ENCODE measurements at regions not wholly inside any gene's neighbourhood (a gene's known extent, or its start where the extent isn't known, plus 50 kb on each side); places are given as distances from the start of the nearest gene placed in this dataset.

GRCh38 chr16:49056546-49056945, 225.1 kb downstream of the CBLN1 start:
- no peaks in the 10 kb centered on the region for H3K36me3 ChIP-seq (replicated peaks in 1 of 2; ENCODE audit: control extremely low read depth in 1 of 2, control insufficient read depth in 1 of 2, extremely low read depth in 1 of 2, insufficient read depth in 2 of 2, low read length in 1 of 2)
- Mint-ChIP-seq H3K9me3 (ENCODE audit: insufficient read depth) (no peaks in the 10 kb centered on the region), H3K4me3 (no peak overlapping the region), H3K4me1 (peaks cover 2% of the 10 kb centered on the region), H3K27ac (no peak overlapping the region), H3K27me3 (no peaks in the 10 kb centered on the region)
- CTCF ChIA-PET = no interaction called here
- no peak overlapping the region for H3K4me3 ChIP-seq (ENCODE audit: control extremely low read depth in 1 of 5, extremely low read depth in 1 of 5, insufficient read depth in 1 of 5, low read depth in 2 of 5, low read length in 4 of 5)
- no peak overlapping the region for H3K9ac ChIP-seq (ENCODE audit: low read length)
- no peak for TF ChIP-seq EZH2 (IDR thresholded peaks at IDR 0.05; ENCODE audit: borderline replicate concordance, insufficient read depth, low read depth, low read length, poor library complexity, severe bottlenecking)
- no peak for TF ChIP-seq CTCF (IDR thresholded peaks at IDR 0.05)
- 71% methylated on average over 4 of the region's 5 CpGs for WGBS (ENCODE audit: insufficient coverage)
- H2AFZ ChIP-seq (ENCODE audit: insufficient read depth, low read depth, low read length, poor library complexity, severe bottlenecking) = no peak overlapping the region
- H3K9me3 ChIP-seq (ENCODE audit: control extremely low read depth in 1 of 3, control insufficient read depth in 2 of 3, insufficient read depth in 1 of 3, low read length in 2 of 3) = peaks cover 0 to 5% (median 0%) of the 10 kb centered on the region in 3 donors
- POLR2A ChIA-PET = no interaction called here
- ATAC-seq (ENCODE audit: low read depth) (no peak), DNase-seq (no peak)
- H3K27me3 ChIP-seq (replicated peaks in 1 of 4; ENCODE audit: control extremely low read depth in 1 of 4, control insufficient read depth in 3 of 4, insufficient read depth in 4 of 4, low read length in 3 of 4) = no peaks in the 10 kb centered on the region
- H3K27ac ChIP-seq (ENCODE audit: low read length in 2 of 2) = no peak overlapping the region
- no peak overlapping the region for H3K4me2 ChIP-seq (replicated peaks; ENCODE audit: low read depth, low read length, poor library complexity, severe bottlenecking)
- no peaks in the 10 kb centered on the region for H4K20me1 ChIP-seq (ENCODE audit: control insufficient read depth, insufficient read depth, low read length, poor library complexity, severe bottlenecking)
- H3K79me2 ChIP-seq (ENCODE audit: control insufficient read depth, insufficient read depth, low read length) = no peaks in the 10 kb centered on the region
- intact Hi-C loops (cut with micrococcal nuclease) = no loop called here
- H3K4me1 ChIP-seq (ENCODE audit: control insufficient read depth in 2 of 2, insufficient read depth in 2 of 2, low read length in 2 of 2) = no peaks in the 10 kb centered on the region

- Histone ChIP-seq H2AFZ (ENCODE audit: insufficient read depth, low read depth, low read length, poor library complexity, severe bottlenecking) (no peak overlapping the region), H3K27ac (ENCODE audit: low read length in 2 of 2) (no peak overlapping the region), H3K4me2 (replicated peaks; ENCODE audit: low read depth, low read length, poor library complexity, severe bottlenecking) (no peak overlapping the region), H3K4me3 (ENCODE audit: control extremely low read depth in 1 of 5, extremely low read depth in 1 of 5, insufficient read depth in 1 of 5, low read depth in 2 of 5, low read length in 4 of 5) (no peak overlapping the region), H3K4me1 (ENCODE audit: control insufficient read depth in 2 of 2, insufficient read depth in 2 of 2, low read length in 2 of 2) (no peaks in the 10 kb centered on the region), H3K27me3 (replicated peaks in 1 of 4; ENCODE audit: control extremely low read depth in 1 of 4, control insufficient read depth in 3 of 4, insufficient read depth in 4 of 4, low read length in 3 of 4) (no peaks in the 10 kb centered on the region), H4K20me1 (ENCODE audit: control insufficient read depth, insufficient read depth, low read length, poor library complexity, severe bottlenecking) (no peaks in the 10 kb centered on the region), H3K36me3 (replicated peaks in 1 of 2; ENCODE audit: control extremely low read depth in 1 of 2, control insufficient read depth in 1 of 2, extremely low read depth in 1 of 2, insufficient read depth in 2 of 2, low read length in 1 of 2) (no peaks in the 10 kb centered on the region), H3K9ac (ENCODE audit: low read length) (no peak overlapping the region), H3K9me3 (ENCODE audit: control extremely low read depth in 1 of 3, control insufficient read depth in 2 of 3, insufficient read depth in 1 of 3, low read length in 2 of 3) (peaks cover 0 to 5% (median 0%) of the 10 kb centered on the region in 3 donors), H3K79me2 (ENCODE audit: control insufficient read depth, insufficient read depth, low read length) (no peaks in the 10 kb centered on the region)
- Mint-ChIP-seq H3K9me3 (ENCODE audit: insufficient read depth) (no peaks in the 10 kb centered on the region), H3K4me1 (peaks cover 2% of the 10 kb centered on the region), H3K4me3 (no peak overlapping the region), H3K27ac (no peak overlapping the region), H3K27me3 (no peaks in the 10 kb centered on the region)
- no peak for TF ChIP-seq EZH2 (IDR thresholded peaks at IDR 0.05; ENCODE audit: borderline replicate concordance, insufficient read depth, low read depth, low read length, poor library complexity, severe bottlenecking)
- no peak for TF ChIP-seq CTCF (IDR thresholded peaks at IDR 0.05)
- intact Hi-C loops (cut with micrococcal nuclease) = no loop called here
- no peak for ATAC-seq (ENCODE audit: low read depth)
- WGBS (ENCODE audit: insufficient coverage) = 75% methylated on average over 3 of the region's 6 CpGs
- no peak for DNase-seq
- POLR2A ChIA-PET = no interaction called here
- CTCF ChIA-PET = no interaction called here
These were observed 225.7 kb downstream of the CBLN1 start for GRCh38 chr16:49055824-49056545.

Measured in B cell (primary cell).